Endothelial cell of umbilical vein (primary cell): ENCODE measurements at regions not wholly inside any gene's neighbourhood (a gene's known extent, or its start where the extent isn't known, plus 50 kb on each side); places are given as distances from the start of the nearest gene placed in this dataset.

Experiments
- BruUV-seq: library from RNA; stranded (reverse); fragments of 400-500 nt; replicated peaks from 2 replicates; lab custom pipeline; 2021; lab: Mats Ljungman, UMichigan
- CTCF ChIA-PET: fragments of 300-600, 350-600 bp; sonication (Branson Sonifier 250); formaldehyde crosslinking; loops from one replicate; lab custom pipeline; 2021; ENCODE audit warnings: antibody characterized with exemption, inconsistent platforms; lab: Charles Lee
- POLR2A ChIA-PET: fragments of 300-600, 350-600 bp; sonication (Branson Sonifier 250); formaldehyde crosslinking; loops from one replicate; lab custom pipeline; 2021; ENCODE audit warnings: antibody characterized with exemption, inconsistent platforms; lab: Charles Lee
- DNase-seq: peaks from one replicate; pipeline ENCODE4 v3.0.0-alpha.2; 2011; ENCODE audit warnings: low read depth, low spot score
- FAIRE-seq: peaks from 2 replicates; lab custom pipeline; 2011; peaks lifted over from hg19 to GRCh38; lab: Jason Lieb, UNC
- H2AFZ ChIP-seq: 2 replicates; pipeline ENCODE4 v1.6.0; 2012; ENCODE audit warnings: low read depth, low read length, control low read depth, inconsistent platforms
- H3K27ac ChIP-seq: 2 replicates; pipeline ENCODE4 v1.5.1; 2011; ENCODE audit warnings: low read depth, mild to moderate bottlenecking, control low read depth, low read length, moderate library complexity; ENCODE audit not compliant: insufficient read depth
- H3K27me3 ChIP-seq, 2 experiments: 2 replicates each; pipeline versions ENCODE4 v1.6.0 to v1.6.1; 2011; ENCODE audit warnings: low read length in 2 of 2, mixed read lengths in 1 of 2; ENCODE audit not compliant: control insufficient read depth in 2 of 2, insufficient read depth in 2 of 2
- H3K36me3 ChIP-seq, 2 experiments: 2 replicates in 1 of 2; 3 replicates in 1 of 2; pipeline ENCODE4 v1.5.1; 2011; ENCODE audit warnings: low read length in 2 of 2, mild to moderate bottlenecking in 1 of 2, moderate library complexity in 1 of 2; ENCODE audit not compliant: control insufficient read depth in 2 of 2, insufficient read depth in 2 of 2; ENCODE audit errors: extremely low read depth in 1 of 2
- H3K4me1 ChIP-seq: 3 replicates; pipeline ENCODE4 v1.5.1; 2011; ENCODE audit warnings: mild to moderate bottlenecking, low read length; ENCODE audit not compliant: control insufficient read depth, insufficient read depth; ENCODE audit errors: extremely low read depth
- H3K4me2 ChIP-seq: 2 replicates; pipeline ENCODE4 v1.6.1; 2011; ENCODE audit warnings: low read length, control low read depth, mixed read lengths; ENCODE audit not compliant: insufficient read depth
- H3K4me3 ChIP-seq, 3 experiments: fragments of 200-600 bp in 1 of 3; sonication (generic), shearing (Covaris generic) in 1 of 3; replicated peaks in 1 of 3; 2 replicates each; pipeline ENCODE4 v1.5.1; 2011 to 2016; ENCODE audit warnings: control low read depth in 3 of 3, low read length in 3 of 3, mild to moderate bottlenecking in 2 of 3, inconsistent platforms in 1 of 3, low read depth in 1 of 3, moderate library complexity in 1 of 3; ENCODE audit not compliant: insufficient read depth in 1 of 3
- H3K79me2 ChIP-seq: 2 replicates; pipeline ENCODE4 v1.6.0; 2012; ENCODE audit warnings: low read length, inconsistent platforms; ENCODE audit not compliant: control insufficient read depth, insufficient read depth
- H3K9ac ChIP-seq: replicated peaks from 2 replicates; pipeline ENCODE3; 2011; ENCODE audit warnings: low read length, control low read depth; ENCODE audit not compliant: insufficient read depth; ENCODE audit errors: extremely low read depth
- H3K9me1 ChIP-seq: replicated peaks from 3 replicates; pipeline ENCODE4 v1.6.0; 2011; ENCODE audit warnings: mild to moderate bottlenecking, low read length; ENCODE audit not compliant: control insufficient read depth, insufficient read depth; ENCODE audit errors: extremely low read depth
- H3K9me3 ChIP-seq: replicated peaks from 2 replicates; pipeline ENCODE4 v1.5.1; 2012; ENCODE audit warnings: low read length, inconsistent platforms; ENCODE audit not compliant: control insufficient read depth, insufficient read depth
- H4K20me1 ChIP-seq: replicated peaks from 2 replicates; pipeline ENCODE3; 2011; ENCODE audit warnings: mild to moderate bottlenecking, low read length; ENCODE audit not compliant: control insufficient read depth, insufficient read depth; ENCODE audit errors: extremely low read depth
- CTCF ChIP-seq, 2 donors: IDR thresholded peaks; 1 replicate in 1 of 2; 2 replicates in 1 of 2; pipeline ENCODE4 v1.5.1; 2011; ENCODE audit warnings: low read length in 2 of 2, mild to moderate bottlenecking in 2 of 2, moderate library complexity in 2 of 2, control low read depth in 1 of 2, inconsistent platforms in 1 of 2, low read depth in 1 of 2; ENCODE audit not compliant: insufficient read depth in 1 of 2; ENCODE audit errors: extremely low read depth in 1 of 2
- EZH2 ChIP-seq: IDR thresholded peaks from 2 replicates; pipeline ENCODE4 v1.6.1; 2012; ENCODE audit warnings: borderline replicate concordance, low read depth, mild to moderate bottlenecking, moderate library complexity, low read length, inconsistent platforms; ENCODE audit not compliant: severe bottlenecking
- FOS ChIP-seq: IDR thresholded peaks from 2 replicates; pipeline ENCODE4 v1.6.1; 2011; ENCODE audit warnings: mild to moderate bottlenecking, low read length, moderate library complexity, borderline replicate concordance; ENCODE audit not compliant: insufficient read depth
- GATA2 ChIP-seq: IDR thresholded peaks from 2 replicates; pipeline ENCODE4 v1.7.0; 2011; ENCODE audit warnings: low read depth, mild to moderate bottlenecking, moderate library complexity, mixed read lengths, low read length; ENCODE audit not compliant: insufficient read length, insufficient read depth
- JUN ChIP-seq: IDR thresholded peaks from 2 replicates; pipeline ENCODE4 v1.6.1; 2011; ENCODE audit warnings: borderline replicate concordance, low read depth; ENCODE audit not compliant: insufficient read length, insufficient read depth
- MAX ChIP-seq: IDR thresholded peaks from 2 replicates; pipeline ENCODE4 v1.6.1; 2011; ENCODE audit not compliant: insufficient read depth, insufficient read length
- MYC ChIP-seq: IDR thresholded peaks from one replicate; pipeline ENCODE4 v1.6.1; 2011; ENCODE audit warnings: mild to moderate bottlenecking, low read depth, low read length
- POLR2A ChIP-seq: IDR thresholded peaks from 2 replicates; pipeline ENCODE4 v1.6.1; 2012; ENCODE audit warnings: low read depth, mild to moderate bottlenecking, control low read depth, low read length
- POLR2AphosphoS5 ChIP-seq: IDR thresholded peaks from 2 replicates; pipeline ENCODE4 v1.6.1; 2012; ENCODE audit warnings: low read depth, mild to moderate bottlenecking, control low read depth, low read length, moderate library complexity; ENCODE audit not compliant: insufficient read depth
- dilution Hi-C: fragments of 300-500 bp; cut with MboI; formaldehyde crosslinking; loops from one replicate; pipeline ENCODE4 v1.15.0; 2019; ENCODE audit warnings: low sequenced_read_pairs; ENCODE audit not compliant: extremely low pct_ligation_motif_present
- intact Hi-C: fragments of 100-400 bp; cut with micrococcal nuclease; formaldehyde crosslinking; loops from one replicate; pipeline ENCODE4 v1.10.0; 2022

GRCh38 chr2:66202586-66202985 lies 232.3 kb upstream of the MEIS1 start:
- dilution Hi-C loops = no loop called here
- CTCF ChIA-PET = no interaction called here
- no peaks in the 10 kb centered on the region for H3K27me3 ChIP-seq
- FAIRE-seq = no peak
- H4K20me1 ChIP-seq = no peaks in the 10 kb centered on the region
- H3K9me1 ChIP-seq = no peaks in the 10 kb centered on the region
- intact Hi-C loops = no loop called here
- no peak overlapping the region for H3K27ac ChIP-seq
- no peak overlapping the region for H3K4me2 ChIP-seq
- H3K79me2 ChIP-seq = no peaks in the 10 kb centered on the region
- H2AFZ ChIP-seq = no peak overlapping the region
- POLR2A ChIA-PET = no interaction called here
- no peaks in the 10 kb centered on the region for H3K9me3 ChIP-seq
- H3K4me3 ChIP-seq = no peak overlapping the region
- no peak for DNase-seq
- no TSS peak for BruUV-seq
- H3K36me3 ChIP-seq = no peaks in the 10 kb centered on the region
- TF ChIP-seq CTCF (IDR thresholded peaks at IDR 0.05; ENCODE audit: extremely low read depth in 1 of 2, insufficient read depth in 1 of 2, low read depth in 1 of 2, low read length in 2 of 2) = no peak
- no peak for TF ChIP-seq MAX
- no peaks in the 10 kb centered on the region for H3K4me1 ChIP-seq
- H3K9ac ChIP-seq = no peak overlapping the region

GRCh38 chr2:66201242-66201641 lies 233.7 kb upstream of the MEIS1 start:
- FAIRE-seq (no peak), DNase-seq (no peak)
- POLR2A ChIA-PET = no interaction called here
- Histone ChIP-seq H3K79me2 (no peaks in the 10 kb centered on the region), H4K20me1 (no peaks in the 10 kb centered on the region), H3K4me1 (no peaks in the 10 kb centered on the region), H3K9me1 (no peaks in the 10 kb centered on the region), H2AFZ (no peak overlapping the region), H3K27ac (no peak overlapping the region), H3K9me3 (no peaks in the 10 kb centered on the region), H3K9ac (no peak overlapping the region), H3K4me2 (no peak overlapping the region), H3K36me3 (no peaks in the 10 kb centered on the region), H3K4me3 (no peak overlapping the region), H3K27me3 (no peaks in the 10 kb centered on the region)
- dilution Hi-C loops = no loop called here
- TF ChIP-seq MYC = no peak
- no peak for TF ChIP-seq FOS
- no peak for TF ChIP-seq POLR2A
- TF ChIP-seq GATA2 = no peak
- TF ChIP-seq JUN = no peak
- TF ChIP-seq POLR2AphosphoS5 = no peak
- TF ChIP-seq CTCF (IDR thresholded peaks at IDR 0.05; ENCODE audit: extremely low read depth in 1 of 2, insufficient read depth in 1 of 2, low read depth in 1 of 2, low read length in 2 of 2) = no peak
- TF ChIP-seq EZH2 = no peak
- no peak for TF ChIP-seq MAX
- intact Hi-C loops = no loop called here
- CTCF ChIA-PET = no interaction called here
- BruUV-seq = no TSS peak
